Testis (tissue), 2 donors: ENCODE measurements at regions not wholly inside any gene's neighbourhood (a gene's known extent, or its start where the extent isn't known, plus 50 kb on each side); places are given as distances from the start of the nearest gene placed in this dataset.
A peak's percentile ranks its signal among the peaks of the same experiment; 100 is the strongest.

ENCODE experiments used
- DNase-seq: peaks from one replicate; pipeline ENCODE4 v3.0.0-alpha.2; 2019
- H3K27ac ChIP-seq, 2 donors: fragments of 200-600 bp; sonication (generic); one replicate each; pipeline ENCODE4 v1.5.1; 2019
- H3K27me3 ChIP-seq: fragments of 200-600 bp; sonication (generic); one replicate; pipeline ENCODE4 v1.5.1; 2019
- H3K36me3 ChIP-seq: fragments of 200-600 bp; sonication (generic); one replicate; pipeline ENCODE4 v1.5.1; 2017; ENCODE audit warnings: low read depth; ENCODE audit errors: missing control alignments
- H3K4me1 ChIP-seq: fragments of 200-600 bp; sonication (generic); one replicate; pipeline ENCODE4 v1.5.1; 2019
- H3K4me3 ChIP-seq, 2 donors: fragments of 200-600 bp; sonication (generic); one replicate each; pipeline ENCODE4 v1.5.1; 2017 to 2019
- H3K9me3 ChIP-seq: fragments of 200-600 bp; sonication (generic); one replicate; pipeline ENCODE4 v1.5.1; 2017
- POLR2A ChIP-seq: fragments of 450-650 bp; IDR thresholded peaks from one replicate; pipeline ENCODE4 v1.6.1; 2017; ENCODE audit warnings: antibody characterized with exemption, mild to moderate bottlenecking, moderate library complexity
- WGBS, 2 donors: methylation state at CpG; one replicate each; pipeline ENCODE4 v1.1.5; 2018; 5-methylcytosine and 5-hydroxymethylcytosine counted together
- intact Hi-C: fragments of 100-400 bp; cut with DNase I; formaldehyde crosslinking; loops from one replicate; pipeline ENCODE4 v1.15.1; 2023; ENCODE audit warnings: low total_unique reads
- TF ChIP-seq, protein P1 (sequence below), 3 experiments: fragments of 450-650 bp in 2 of 3; fragments of 200-600 bp in 1 of 3; sonication (generic) in 1 of 3; IDR thresholded peaks; one replicate each; pipeline ENCODE4 v1.5.1; 2016 to 2019; ENCODE audit warnings: antibody characterized with exemption in 3 of 3, mild to moderate bottlenecking in 2 of 3, moderate library complexity in 1 of 3

DNA sequence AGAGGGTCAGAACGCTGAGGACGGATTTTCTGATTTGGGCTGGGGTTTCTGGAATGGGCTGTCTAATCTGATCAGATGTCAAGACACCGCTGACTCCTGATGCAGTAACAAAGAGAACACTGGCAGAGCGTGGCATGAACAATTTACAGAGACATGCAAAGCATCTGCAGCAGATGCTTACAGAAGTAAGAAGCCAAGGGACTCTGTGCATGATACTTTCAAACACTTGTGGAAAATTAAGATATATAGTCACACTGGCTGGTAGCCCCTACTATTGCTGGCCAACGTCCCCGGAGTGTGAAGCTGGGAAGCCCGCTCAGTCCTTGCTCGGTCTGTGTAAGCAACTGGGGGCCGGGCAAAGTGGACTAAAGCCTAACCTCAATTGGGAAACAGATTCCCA, 903.7 kb downstream of the BRD1 start:
- H3K9me3 ChIP-seq = no peaks in the 10 kb centered on the region
- no peaks in the 10 kb centered on the region for H3K4me1 ChIP-seq
- no peak overlapping the region for H3K4me3 ChIP-seq
- no peaks in the 10 kb centered on the region for H3K36me3 ChIP-seq
- intact Hi-C loops = no loop called here
- no peaks in the 10 kb centered on the region for H3K27me3 ChIP-seq
- WGBS, 2 donors = 90 to 94% methylated on average over 7 to 9 of the region's 9 CpGs
- H3K27ac ChIP-seq = no peak overlapping the region
- TF ChIP-seq, protein P1, sequence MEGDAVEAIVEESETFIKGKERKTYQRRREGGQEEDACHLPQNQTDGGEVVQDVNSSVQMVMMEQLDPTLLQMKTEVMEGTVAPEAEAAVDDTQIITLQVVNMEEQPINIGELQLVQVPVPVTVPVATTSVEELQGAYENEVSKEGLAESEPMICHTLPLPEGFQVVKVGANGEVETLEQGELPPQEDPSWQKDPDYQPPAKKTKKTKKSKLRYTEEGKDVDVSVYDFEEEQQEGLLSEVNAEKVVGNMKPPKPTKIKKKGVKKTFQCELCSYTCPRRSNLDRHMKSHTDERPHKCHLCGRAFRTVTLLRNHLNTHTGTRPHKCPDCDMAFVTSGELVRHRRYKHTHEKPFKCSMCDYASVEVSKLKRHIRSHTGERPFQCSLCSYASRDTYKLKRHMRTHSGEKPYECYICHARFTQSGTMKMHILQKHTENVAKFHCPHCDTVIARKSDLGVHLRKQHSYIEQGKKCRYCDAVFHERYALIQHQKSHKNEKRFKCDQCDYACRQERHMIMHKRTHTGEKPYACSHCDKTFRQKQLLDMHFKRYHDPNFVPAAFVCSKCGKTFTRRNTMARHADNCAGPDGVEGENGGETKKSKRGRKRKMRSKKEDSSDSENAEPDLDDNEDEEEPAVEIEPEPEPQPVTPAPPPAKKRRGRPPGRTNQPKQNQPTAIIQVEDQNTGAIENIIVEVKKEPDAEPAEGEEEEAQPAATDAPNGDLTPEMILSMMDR (IDR thresholded peaks at IDR 0.05) = no peak
- no peak for TF ChIP-seq POLR2A
- no peak for DNase-seq

DNA sequence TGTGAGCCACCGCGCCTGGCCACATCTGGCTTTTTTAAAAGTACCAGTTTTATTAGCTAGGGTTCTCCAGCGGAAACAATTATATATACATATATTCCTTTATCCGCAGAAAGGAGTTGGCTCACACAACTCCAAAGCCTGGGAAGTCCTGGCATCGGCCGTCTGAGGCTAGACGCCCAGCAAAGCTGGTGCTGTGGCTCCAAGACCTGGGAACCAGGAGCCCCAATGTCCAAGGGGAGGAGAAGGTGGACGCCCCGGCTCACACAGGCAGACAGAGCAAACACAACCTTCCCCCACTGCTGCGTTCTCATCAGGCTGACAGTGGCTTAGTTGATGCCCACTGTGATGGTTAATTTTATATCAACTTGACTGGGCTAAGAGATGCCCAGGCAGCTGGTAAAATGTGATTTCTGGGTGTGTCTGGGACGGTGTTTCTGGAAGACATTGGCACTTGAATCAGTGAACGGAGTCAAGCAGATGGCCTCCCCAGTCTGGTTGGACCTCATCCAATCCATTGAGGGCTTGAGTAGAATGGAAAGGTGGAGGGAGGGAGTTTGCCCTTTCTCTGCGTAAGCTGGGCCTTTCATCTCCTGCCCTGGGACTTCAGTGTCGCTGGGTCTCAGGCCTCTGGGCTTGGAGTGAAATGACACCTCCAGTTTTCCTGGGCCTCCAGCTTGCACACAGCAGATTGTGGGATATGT, 904.4 kb downstream of the BRD1 start:
- Histone ChIP-seq H3K9me3 (no peaks in the 10 kb centered on the region), H3K4me1 (no peaks in the 10 kb centered on the region), H3K27ac (no peak overlapping the region), H3K27me3 (no peaks in the 10 kb centered on the region), H3K36me3 (no peaks in the 10 kb centered on the region), H3K4me3 (no peak overlapping the region)
- 88 to 92% methylated on average over 14 of the region's 14 CpGs for WGBS, 2 donors
- intact Hi-C loops = no loop called here
- DNase-seq = no peak
- no peak for TF ChIP-seq POLR2A
- TF ChIP-seq, protein P1 (IDR thresholded peaks at IDR 0.05) = no peak

DNA sequence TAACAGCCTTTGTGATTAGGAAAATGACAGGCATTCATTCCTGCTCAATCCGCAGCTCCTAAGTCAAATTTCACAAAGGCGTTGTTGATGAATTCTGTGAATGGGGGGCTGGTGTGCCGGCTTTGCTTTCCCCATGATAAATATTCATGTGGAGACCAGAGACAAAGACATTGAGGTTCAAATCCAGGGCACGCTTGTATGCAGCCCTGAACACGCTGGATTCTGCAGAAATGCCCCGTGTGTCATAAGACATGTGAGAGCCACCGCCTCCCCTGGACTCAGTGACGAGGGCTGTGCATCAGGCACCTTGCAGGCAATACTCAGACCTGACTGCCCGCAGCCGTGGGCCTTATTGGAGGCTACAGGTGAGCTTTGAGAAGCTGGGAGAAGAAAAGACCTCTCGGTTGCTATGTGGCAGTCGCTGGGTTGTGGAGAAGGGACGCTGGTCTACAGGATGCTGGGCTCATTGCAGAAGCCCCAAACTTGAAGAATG, 906.2 kb downstream of the BRD1 start:
- Histone ChIP-seq H3K9me3 (no peaks in the 10 kb centered on the region), H3K4me3 (no peak overlapping the region), H3K36me3 (no peaks in the 10 kb centered on the region), H3K27me3 (no peaks in the 10 kb centered on the region), H3K4me1 (no peaks in the 10 kb centered on the region), H3K27ac (no peak overlapping the region)
- intact Hi-C loops = no loop called here
- no peak for TF ChIP-seq POLR2A
- TF ChIP-seq, protein P1 (IDR thresholded peaks at IDR 0.05) = no peak
- no peak for DNase-seq
- 94 to 95% methylated on average over 13 of the region's 13 CpGs for WGBS, 2 donors

DNA sequence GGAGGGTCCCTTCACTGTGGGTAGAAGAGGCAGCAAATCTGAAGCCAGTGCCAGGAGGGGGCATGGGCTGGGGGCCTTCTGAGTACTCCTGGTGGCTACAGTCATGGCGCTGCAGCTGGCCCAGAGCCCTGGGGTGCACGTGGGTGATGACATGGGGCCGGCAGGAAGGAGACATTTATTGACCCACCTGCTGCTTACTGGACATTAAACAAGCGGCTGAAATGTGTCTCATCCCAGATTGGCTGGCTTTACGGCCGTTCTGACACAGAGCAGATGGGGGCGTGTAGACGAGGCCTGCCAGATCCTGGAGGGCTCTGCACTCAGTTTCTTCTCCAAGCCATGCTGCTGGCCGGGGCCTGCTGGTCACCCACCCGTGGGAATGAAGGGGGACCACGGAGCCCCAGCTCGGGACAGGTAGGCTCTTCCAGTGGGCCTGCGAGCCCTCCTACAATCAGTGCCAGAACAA, 906.9 kb downstream of the BRD1 start:
- Histone ChIP-seq H3K9me3 (no peaks in the 10 kb centered on the region), H3K27me3 (no peaks in the 10 kb centered on the region), H3K27ac (no peak overlapping the region), H3K4me3 (no peak overlapping the region), H3K4me1 (no peaks in the 10 kb centered on the region), H3K36me3 (no peaks in the 10 kb centered on the region)
- WGBS, 2 donors = 63 to 74% methylated on average over 4 to 13 of the region's 13 CpGs
- TF ChIP-seq, protein P1 (IDR thresholded peaks at IDR 0.05) = no peak
- TF ChIP-seq POLR2A = no peak
- intact Hi-C loops = no loop called here
- peak; percentile 11 for DNase-seq
